GM23248 (cell line): ENCODE measurements at regions not wholly inside any gene's neighbourhood (a gene's known extent, or its start where the extent isn't known, plus 50 kb on each side); places are given as distances from the start of the nearest gene placed in this dataset.

ENCODE experiments used
- EZH2 ChIP-seq: fragments of 200-600 bp; sonication (generic); IDR thresholded peaks from 2 replicates; pipeline ENCODE4 v1.6.1; 2018; ENCODE audit warnings: antibody characterized with exemption, mild to moderate bottlenecking; ENCODE audit not compliant: insufficient read depth, poor library complexity, severe bottlenecking
- EZH2phosphoT487 ChIP-seq: fragments of 200-600 bp; sonication (generic); IDR thresholded peaks from 2 replicates; pipeline ENCODE4 v1.6.1; 2018; ENCODE audit warnings: antibody characterized with exemption, moderate library complexity, mild to moderate bottlenecking, low read depth; ENCODE audit not compliant: insufficient read depth

DNA sequence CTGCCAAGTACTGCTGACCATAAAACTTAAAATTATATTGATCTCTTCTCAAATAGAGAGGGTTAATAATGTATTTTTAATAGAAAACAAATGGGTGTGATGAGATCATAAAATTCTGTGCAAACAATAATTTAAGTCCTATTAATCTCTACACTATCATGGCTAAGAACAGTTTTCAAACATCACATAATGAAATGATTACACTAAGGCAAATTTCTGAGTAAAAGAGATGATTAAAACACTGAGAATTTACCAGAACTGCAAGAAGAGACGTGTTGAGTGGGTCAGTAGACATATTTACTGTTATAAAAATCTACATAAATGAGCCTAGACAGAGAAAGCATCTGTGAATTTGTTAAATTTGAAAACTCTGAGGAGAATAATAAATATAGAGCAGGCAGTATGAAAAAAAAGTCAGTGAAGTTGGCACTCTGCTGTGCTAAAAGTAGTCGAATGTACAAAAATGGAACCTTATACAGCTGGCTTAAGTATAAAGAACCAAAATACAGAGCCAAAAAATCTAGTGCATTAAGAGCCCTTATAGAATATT lies 302.6 kb upstream of the MANEA start:
- TF ChIP-seq EZH2 = no peak
- TF ChIP-seq EZH2phosphoT487 = no peak
